NAMALWA (cell line): ENCODE measurements at regions not wholly inside any gene's neighbourhood (a gene's known extent, or its start where the extent isn't known, plus 50 kb on each side); places are given as distances from the start of the nearest gene placed in this dataset.

Source experiments
- DNase-seq: peaks from one replicate; pipeline ENCODE4 v3.0.0-alpha.2; 2015; ENCODE audit warnings: low spot score

DNA sequence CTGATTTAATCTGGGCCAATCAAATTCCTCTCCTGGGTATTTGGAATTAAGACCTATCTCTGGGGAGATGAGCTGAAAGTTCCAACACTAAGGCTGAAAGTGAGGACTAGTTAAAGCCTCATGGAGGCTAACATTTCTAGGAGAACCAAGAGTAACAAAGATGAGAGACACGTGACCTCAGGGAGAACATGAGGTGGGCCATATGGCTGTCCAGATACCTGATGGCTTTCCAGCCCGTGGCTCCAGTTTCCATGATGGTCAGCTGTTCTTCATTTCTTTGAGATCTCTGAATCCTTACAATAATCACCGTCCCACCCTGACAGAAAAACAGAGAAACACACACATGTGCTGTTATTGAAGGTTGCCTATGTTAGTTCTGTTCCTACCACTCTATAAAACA lies 66.1 kb downstream of the LEPR start:
- no peak for DNase-seq

DNA sequence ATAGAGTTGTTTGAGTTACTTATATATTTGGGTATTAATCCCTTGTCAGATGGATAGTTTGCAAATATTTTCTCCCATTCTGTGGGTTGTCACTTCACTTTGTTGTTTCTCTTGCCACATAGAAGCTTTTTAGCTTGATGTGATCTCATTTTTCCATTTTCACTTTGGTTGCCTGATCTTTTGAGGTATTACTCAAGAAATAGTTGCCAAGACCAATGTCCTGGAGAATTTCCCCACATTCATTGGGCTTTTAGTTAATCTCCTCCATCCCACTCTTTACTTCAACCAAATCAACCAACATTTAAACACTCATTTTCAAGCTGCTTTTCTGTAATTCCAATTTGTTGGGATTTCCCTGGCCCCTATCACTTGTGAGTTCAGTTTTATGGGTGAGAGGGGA lies 69.0 kb downstream of the LEPR start:
- no peak for DNase-seq

DNA sequence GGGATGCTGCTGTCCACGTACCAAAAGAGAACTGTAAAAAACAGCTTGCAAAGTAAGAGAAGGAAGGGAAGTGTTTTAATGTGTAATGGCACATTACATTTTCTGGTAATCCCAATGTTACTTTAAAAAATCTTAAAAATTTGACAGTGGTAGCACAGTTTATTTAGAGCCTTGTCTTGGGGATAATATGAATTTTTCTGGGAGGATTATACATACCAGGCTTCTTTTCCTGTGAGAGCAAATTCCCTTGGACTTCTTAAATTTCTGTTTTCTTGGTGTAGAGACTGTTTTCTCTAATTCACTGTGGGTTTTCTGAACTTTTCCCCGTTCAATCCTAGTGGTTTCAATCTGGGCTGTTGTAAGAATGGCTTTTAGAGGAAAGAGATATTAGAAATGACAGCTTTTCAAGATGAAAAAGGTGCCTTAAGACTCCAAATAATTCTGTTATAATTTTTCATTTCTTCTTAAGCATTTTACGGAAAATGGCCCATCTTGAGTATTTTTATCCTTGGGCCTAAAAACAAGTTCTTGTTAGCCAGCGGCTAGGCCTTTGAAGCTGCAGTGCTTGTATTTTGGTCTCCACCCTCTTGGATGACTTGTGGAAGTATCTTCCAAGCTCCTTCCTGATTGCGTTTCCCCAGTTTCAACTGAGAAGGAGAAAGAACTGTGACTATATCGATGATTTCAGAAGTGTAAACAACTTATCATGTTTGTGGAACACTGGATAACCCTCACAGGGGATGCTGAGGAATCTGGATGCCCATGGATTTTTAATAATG lies 70.0 kb downstream of the LEPR start:
- DNase-seq: no peak

DNA sequence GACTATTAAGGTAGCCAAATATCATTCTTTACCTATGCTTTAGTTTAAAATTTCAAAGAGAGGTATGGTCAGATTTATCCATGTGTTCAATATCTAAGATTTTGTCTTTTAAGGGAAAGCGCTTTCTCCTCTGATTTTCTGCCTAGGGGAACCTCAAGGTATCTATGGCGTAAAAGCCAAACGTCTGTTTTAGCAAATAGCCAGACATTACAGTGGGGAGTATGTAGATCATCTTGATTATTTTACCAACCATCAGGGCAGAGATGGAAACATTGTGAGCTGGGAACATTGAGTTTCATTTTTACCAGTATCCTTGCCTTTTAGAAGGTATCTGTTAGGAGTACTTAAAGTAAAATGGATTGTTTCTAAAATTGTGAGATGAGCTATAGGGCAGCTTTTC lies 71.0 kb downstream of the LEPR start:
- no peak for DNase-seq

DNA sequence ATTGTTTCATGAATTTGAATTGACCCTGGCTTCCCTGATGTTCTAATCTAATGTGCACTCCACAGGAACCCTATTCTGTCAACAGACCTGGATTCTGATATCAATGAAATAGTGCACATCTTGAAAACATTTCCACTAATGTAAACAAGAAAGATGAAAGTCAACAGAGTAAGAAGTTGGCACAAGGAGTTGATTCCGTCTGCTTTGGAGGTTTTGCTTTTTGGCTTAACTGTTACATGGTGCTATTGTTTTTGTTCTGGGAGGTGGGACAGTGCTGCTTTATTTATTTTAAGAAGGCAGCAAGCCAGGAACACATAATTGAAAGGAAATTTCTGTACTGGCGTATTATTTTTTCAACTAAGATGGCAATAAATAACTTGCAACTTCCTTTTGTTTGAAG lies 73.3 kb downstream of the LEPR start:
- no peak for DNase-seq

DNA sequence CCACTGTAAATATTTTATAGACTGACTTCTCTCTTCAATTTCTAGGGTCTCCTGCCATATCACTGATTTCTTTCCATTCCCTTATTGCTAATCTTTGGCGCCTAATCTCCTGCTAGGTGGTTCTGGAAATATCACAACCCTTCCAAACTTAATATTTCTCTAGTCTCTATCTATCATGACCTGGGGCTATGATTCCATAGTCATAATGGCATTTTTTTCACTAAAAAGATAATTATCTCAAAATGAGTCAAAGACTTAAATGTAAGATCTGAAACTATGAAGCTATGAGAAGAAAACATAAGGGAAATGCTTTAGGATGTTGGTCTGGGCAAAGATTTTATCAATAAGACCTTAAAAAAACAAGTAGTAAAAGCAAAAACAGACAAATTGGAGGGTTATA lies 74.2 kb downstream of the LEPR start:
- DNase-seq: no peak

DNA sequence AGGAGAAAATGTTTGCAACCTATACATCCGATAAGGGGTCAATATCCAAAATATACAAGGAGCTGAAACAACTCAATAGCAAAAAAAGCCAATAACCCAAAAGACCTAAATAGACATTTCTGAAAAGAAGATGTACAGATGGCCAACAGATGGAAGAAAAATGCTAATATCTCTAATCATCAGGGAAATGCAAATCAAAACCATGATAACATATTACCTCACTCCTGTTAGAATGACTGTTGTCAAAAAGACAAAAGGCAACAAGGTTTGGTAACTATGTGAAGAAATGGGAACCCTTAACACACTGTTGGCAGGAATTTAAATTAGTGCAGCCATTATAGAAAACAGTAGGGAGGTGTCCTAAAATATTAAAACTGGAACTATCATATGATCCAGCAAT lies 74.7 kb downstream of the LEPR start:
- no peak for DNase-seq

DNA sequence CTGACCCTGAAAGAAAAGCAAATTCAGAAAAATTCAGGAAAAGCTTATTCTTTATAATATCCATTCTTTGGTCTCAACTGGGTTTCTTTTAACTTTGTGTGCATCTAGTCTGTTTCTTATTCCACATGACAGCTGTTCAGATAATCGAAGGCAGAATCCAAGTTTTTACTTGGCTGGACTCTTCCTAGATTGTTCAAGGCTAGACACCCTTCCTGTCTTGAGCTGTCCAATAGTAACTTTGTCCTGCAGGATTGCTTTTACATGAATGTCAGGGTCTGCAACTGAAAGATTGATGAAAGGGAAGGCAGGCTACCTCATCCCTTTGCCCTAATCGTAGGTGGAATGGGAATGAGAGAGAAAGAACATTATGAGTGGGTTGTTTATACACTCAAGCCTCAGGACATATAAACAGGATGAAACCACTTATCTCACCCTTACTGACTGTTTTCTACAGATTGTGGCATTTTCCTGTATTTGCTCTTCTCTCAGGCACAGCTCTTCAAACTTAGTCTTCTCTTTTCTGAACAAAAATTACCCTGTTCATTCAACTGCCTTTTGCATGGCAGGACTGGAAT lies 76.9 kb downstream of the LEPR start:
- DNase-seq: no peak

DNA sequence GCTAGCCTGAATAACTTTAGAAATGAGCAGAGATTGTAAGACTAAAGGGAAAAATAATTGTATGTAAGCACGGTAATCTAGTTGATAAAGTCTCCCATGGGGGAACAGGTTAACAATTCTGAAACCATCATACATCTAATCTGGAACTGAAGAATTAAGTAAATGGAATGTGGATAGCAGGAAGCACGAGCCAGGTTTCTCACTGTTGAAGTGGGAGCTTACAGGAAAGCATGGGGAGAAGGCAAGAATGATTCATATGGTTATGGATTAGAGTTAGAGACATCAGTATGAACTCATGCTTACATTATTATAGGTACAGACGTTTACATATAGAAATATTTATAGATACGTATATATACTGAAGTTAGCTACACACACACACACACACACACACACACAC lies 83.0 kb downstream of the LEPR start:
- no peak for DNase-seq

DNA sequence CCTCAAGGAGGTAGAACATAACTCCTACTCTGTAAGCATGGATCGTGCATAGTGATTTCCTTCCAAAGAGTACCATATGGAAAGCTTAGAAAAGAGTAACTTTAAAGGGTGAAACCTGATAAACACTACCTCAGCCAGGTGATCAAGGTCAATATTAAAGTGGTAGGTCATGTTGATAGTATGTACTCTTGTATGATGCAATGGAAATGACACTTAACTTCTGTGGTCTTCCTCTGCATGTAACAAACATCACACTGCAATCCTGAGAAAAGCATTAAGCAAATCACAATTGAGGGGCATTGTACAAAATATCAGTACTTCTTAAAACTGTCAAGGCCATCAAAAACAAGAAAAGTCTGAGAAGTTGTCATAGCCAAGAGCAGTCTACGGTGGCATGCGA lies 83.8 kb downstream of the LEPR start:
- no peak for DNase-seq

DNA sequence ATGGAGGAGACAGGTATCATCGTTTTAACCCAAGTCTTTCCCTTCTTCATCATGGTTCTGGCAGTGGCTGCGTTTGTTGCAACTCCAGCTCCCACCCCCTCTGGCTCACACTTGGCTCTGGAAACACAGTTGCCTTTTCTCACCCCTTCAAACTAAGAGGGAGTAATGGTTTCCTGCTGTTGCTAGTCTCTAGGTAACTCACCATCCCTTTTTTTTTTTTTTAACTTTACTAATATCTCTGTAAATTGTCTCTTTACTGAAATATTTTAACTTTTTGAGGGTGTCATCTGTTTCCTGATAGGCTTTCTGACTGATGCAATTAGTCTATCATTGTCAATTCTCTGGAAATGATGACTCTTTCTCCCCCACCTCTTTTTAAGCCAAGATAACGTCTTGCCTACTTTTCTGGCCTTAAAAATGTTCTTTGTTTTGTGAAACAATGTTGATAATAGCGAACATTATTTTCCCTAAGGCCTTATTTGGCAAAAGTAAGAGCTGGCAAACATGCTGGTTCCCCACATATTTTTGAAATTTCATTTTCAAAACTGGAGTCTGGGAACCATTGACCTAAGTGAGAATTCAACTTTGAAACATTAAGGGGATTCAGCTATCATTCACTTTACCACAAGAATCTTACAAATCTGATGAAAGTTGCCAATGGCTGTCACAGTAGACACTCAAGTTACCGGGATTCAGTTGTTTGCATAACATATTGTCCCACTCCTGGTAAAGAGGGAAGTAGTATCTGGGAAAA lies 85.3 kb downstream of the LEPR start:
- no peak for DNase-seq

DNA sequence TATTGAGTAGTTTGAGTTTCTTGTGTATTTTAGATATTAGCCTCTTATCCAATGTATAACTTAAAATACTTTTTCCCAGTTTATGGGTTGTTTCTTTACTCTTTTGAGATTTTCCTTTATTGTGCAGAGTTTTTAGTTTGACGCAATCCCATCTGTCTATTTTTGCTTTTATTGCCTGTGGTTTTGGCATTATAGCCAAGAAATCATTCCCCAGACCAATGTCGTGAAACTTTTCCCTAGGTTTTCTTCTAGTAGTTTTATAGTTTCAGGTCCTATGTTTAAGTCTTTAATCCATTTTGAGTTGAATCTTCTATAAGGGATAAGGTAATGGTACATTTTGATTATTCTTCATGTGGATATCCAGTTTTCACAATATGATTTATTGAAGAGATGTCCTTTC lies 87.6 kb downstream of the LEPR start:
- no peak for DNase-seq

DNA sequence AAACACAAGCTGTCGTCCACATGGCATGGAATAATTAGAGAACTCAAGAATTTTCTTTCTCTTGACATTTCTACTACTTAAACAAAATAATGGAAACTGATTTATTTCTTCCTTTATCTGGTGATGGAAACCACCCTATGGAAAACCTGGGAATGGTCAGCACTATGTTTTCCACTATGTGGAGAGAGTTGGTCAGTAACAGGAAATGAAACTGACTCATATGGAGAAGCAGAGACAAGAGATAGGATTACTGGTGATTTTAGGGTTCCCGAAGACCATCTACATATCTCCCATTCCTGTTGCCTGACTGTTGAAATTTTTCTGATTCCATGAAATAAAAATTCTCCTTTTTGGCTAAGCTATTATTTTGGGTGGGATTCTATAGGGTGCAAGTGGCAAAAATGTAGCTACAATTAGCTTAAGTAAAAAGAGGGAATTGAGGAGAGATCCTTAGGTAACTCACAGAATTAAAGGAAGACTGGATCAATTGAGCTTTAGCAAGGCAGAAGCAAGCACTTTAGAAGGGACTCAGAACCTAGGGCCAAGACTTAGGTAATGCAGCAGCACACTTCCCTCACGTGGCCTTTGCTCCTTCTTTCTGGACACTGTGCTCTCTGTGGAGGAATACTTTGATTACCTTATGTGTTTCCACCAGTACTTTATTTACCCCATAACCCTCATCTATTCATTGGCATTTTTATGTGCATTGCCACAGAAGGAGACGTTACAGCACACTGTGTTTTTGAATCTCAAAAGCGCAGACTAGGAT lies 89.6 kb downstream of the LEPR start:
- DNase-seq: no peak

DNA sequence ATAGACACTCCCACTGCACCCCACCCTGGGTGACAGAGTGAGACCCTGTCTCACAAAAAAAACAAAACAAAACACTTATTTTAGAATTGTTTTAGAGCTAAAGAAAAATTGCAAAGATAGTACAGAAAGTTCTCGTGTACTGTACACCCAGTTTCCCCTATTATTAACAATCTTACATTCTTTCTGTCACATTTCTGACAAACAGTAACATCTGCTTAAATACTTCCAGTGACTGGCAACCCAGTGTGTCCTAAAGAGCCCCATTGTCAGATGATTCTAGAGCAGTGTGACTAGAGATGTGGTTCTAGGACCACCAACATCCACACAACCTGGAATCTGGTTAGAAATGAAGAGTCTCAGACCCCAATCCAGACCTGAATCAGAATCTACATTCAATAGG lies 90.5 kb downstream of the LEPR start:
- DNase-seq: no peak

DNA sequence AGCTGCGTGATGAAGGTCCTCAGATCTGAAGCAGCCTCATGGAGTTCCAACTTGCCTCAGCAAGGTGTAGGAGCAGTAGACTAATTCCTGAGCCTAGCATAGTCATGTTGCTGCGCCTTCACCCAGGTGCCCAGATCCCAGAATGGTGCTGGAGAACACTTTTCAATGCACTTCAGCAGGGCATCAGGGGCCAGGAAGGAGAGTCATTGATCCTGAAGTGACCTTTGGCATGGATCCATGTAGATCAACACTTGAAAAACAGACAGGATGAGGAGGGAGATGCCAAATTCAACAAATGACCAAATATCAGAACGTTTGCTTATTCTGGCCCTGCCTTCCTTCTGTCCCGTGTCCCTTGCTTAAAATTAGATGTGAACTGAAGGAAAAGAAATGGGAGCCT lies 91.9 kb downstream of the LEPR start:
- no peak for DNase-seq

DNA sequence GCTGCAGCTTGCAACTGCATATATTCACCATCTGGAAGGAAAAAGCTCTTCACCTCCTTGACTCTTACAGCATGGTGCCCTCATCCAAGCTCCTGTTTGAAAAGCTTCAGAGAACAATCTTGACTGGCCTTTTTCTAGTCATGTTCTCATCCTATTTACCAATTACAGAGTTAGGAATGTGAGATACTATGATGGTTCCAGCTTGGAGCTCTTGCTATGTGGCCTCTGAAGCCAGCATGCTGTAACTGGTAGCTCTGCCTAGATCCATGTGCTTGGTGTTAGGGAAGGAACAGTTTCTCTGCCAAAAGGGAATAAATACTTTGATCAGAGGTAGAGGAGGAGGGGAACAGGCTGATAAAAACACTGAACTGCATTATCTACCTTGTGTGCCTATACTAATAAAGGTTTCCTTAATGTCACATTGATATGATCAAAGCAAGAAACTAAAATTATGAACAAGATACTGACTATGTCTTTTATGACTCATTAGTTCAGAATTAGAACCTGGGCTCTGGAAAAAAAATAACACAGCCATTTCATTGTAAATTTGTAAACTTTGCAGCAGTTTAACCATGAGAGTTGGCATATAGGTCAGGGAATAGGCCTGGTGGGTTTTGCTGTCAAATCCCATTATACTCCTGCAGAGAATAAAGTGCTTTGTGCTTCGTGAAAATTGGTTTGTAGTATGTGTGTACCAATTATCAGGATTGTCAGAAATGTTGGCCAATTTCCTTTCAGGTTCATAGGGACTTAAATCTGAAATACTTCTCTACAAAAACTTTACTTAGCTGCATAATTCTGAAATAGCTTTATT lies 92.7 kb downstream of the LEPR start:
- DNase-seq: no peak

DNA sequence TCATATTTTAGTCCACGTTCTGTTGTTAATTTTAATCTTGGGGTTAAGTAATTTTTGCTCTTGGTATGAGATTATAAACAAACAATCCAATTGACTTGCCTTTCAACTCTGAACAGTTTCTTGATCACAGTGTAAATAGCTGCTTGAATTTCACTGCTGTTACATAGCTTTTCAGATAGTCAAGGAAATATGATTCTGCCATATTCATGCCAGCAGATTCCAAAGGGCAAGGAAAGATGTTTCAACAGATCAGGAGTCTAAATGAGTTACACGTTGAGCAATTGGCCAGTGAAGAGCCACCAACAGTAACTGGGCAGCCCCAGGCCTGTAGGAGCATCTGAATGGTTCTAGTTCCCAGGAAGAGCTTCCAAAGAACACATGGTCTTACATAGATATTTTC lies 93.6 kb downstream of the LEPR start:
- DNase-seq: no peak

DNA sequence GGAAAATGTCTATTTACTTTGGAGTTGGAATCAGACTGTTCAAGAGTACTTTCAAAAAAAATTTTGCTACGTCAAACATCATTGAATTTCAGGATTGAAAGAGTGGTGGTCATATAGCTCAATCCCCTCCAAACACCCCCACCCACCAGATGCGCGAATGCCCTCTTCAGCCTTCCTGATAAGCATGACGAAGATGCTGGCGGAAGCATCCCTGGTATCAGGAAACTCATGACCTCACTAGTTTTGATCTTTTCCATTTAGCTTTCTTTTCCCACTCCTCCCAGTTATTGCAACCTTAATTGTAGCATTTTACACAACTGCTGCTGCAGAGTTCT lies 104.4 kb downstream of the LEPR start:
- no peak for DNase-seq

DNA sequence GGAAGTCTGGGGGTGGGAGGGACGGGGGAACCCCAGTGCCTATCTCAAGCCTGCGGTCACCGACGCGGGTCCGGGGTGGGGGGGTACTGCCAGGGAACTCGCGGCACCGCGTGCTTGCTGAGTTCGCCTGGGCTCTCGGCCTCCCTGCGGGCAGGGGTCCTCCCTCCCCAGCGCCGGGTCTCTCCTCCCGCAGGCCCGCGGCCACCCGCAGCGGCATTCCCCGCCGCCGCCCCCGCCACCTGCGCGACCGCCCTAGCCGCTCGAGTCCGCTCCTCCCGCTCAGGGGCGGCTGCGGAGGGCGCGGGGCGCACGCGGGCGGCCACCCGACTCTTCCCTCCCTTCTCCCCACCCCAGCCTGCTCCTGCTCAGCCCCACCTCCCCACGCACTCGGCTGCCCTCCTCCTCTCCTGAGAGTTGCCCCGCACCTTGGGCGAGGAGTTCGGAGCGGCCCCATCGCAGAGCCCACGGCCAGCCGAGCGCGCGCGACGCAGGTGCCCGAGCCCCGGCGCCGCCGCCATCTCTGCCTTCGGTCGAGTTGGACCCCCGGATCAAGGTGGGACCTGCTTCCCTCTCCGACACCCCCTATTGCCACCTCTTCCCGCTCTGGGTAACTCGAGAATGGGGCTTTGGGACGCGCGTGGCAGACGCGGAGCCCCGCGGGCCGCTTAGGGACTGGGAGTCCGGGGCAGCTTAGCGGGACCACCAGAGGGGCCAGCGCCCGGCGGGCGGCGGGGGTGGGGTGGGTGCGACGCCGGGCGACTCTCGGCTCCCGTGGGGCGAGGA lies 105.0 kb downstream of the LEPR start:
- DNase-seq: no peak

DNA sequence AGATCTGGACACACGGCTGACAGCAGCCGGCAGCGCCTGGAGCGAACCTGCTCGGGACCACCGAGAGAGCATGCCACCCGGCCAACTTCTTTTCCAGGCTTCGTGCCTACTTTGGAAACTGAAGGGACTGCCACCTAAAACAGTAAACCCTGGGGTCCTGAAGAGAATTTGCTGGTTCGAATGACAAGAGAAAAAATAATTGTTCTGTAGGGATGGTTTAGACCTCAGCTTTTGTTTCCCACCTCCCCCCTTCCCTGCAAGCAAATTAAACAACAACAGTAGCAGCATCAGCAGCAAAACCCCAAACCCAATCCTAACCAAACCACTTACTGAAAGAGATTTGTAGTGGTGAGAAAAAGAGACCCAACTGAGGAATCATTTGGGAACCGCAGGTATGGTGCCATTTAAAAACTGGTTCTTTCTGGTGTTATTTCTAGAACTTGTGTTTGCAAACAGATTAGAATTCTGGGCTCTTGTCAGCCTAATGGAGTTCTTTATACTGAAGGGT lies 105.6 kb downstream of the LEPR start:
- no peak for DNase-seq

DNA sequence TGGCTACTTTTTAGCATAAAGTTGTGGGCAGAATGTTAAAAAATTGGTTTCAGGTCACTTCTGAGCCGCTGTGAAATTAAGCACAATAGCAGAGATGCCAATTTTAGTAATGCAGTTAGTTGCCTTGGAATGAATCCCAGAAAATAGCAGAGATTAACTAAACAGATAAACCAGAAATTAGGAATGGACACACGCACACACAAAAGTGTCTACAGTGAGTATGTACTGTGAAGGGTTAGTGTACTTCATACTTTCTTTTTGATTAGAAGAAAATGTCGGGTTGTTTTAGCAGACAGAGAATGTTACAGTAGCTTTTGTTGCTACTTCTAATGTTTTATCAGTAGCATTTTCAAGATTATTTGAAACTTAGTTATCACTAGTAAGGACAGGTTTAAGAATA lies 106.7 kb downstream of the LEPR start:
- DNase-seq: no peak
